ENCODE measurements at regions not wholly inside any gene's neighbourhood (a gene's known extent, or its start where the extent isn't known, plus 50 kb on each side); places are given as distances from the start of the nearest gene placed in this dataset.

- TF ChIP-seq CTCF (IDR thresholded peaks at IDR 0.05) (no peak), POLR2A (IDR thresholded peaks at IDR 0.05) (no peak)
These were observed 296.8 kb upstream of the TPM1 start for GRCh38 chr15:62745621-62746225.
